Ovary (tissue), 7 donors: ENCODE measurements at regions not wholly inside any gene's neighbourhood (a gene's known extent, or its start where the extent isn't known, plus 50 kb on each side); places are given as distances from the start of the nearest gene placed in this dataset.

Experiments
- DNase-seq, 5 donors: peaks; one replicate each; pipeline ENCODE4 v3.0.0-alpha.2; 2019 to 2020
- H3K27ac ChIP-seq, 2 donors: fragments of 200-600 bp; one replicate each; pipeline versions ENCODE4 v1.5.1 to v1.8.0; 2019 to 2022
- H3K27me3 ChIP-seq: fragments of 200-600 bp; one replicate; pipeline ENCODE4 v1.8.0; 2022
- H3K36me3 ChIP-seq: fragments of 200-600 bp; sonication (generic); one replicate; pipeline ENCODE4 v1.5.1; 2019
- H3K4me1 ChIP-seq: one replicate; pipeline ENCODE4 v1.8.1; 2013; ENCODE audit warnings: mild to moderate bottlenecking, moderate library complexity; ENCODE audit not compliant: insufficient read depth
- H3K4me3 ChIP-seq: fragments of 200-600 bp; sonication (generic); one replicate; pipeline ENCODE4 v1.5.1; 2017
- H3K9me3 ChIP-seq, 2 donors: fragments of 200-600 bp in 1 of 2; sonication (generic) in 1 of 2; one replicate each; pipeline versions ENCODE4 v1.5.1 to v1.8.1; 2013 to 2019; ENCODE audit warnings: mild to moderate bottlenecking in 1 of 2, moderate library complexity in 1 of 2
- EP300 ChIP-seq: sonication (generic); formaldehyde crosslinking; IDR thresholded peaks from one replicate; pipeline ENCODE4 v1.6.1; 2017; ENCODE audit warnings: antibody characterized with exemption
- POLR2A ChIP-seq: fragments of 450-650 bp; IDR thresholded peaks from one replicate; pipeline ENCODE4 v1.6.1; 2017; ENCODE audit warnings: antibody characterized with exemption, mild to moderate bottlenecking, moderate library complexity
- WGBS, 3 donors: extraction: QIAGEN DNeasy Blood & Tissue Kit in 1 of 3; methylation state at CpG; one replicate each; pipeline versions ENCODE4 v1.1.5 to v1.1.7; 2013 to 2017; 5-methylcytosine and 5-hydroxymethylcytosine counted together
- intact Hi-C, 4 donors: fragments of 100-400 bp; cut with DNase I; formaldehyde crosslinking; loops; one replicate each; pipeline versions ENCODE4 v1.11.0 to v1.15.1; 2022 to 2023
- TF ChIP-seq, protein P1 (sequence below), 3 donors: fragments of 450-650 bp in 2 of 3; fragments of 200-600 bp in 1 of 3; IDR thresholded peaks; one replicate each; pipeline versions ENCODE4 v1.5.1 to v1.8.0; 2016 to 2022; ENCODE audit warnings: antibody characterized with exemption in 3 of 3, mild to moderate bottlenecking in 1 of 3
- donor health status: DM: no; HTN: no; CAD: no; lungs with moderate emphysema.
- donor health status: DM: no; HTN: no; CAD: no.
- donor health status: Bipolar disorder and iron deficiency.
- donor health status: DM: no; HTN: no; CAD: no.
- donor health status: DM: yes; HTN: yes; CAD: no.

DNA sequence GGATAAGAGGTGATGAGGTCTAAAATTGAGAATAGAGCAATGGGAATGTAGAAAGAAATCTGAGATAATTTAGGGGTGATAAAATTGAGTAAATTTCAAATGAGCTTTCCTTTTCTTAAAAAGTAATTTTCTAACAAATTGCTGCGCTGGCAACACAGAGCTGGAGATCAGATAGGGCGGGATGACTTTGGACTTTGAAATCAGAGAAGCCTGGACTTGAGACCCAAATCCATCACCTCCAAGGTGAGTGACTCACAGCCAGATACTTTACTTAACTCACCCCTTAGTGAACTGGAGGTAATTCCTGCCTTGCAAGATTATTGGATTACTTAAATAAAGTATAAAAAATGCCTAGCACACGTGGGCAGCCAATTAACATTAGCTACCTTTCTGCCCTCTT is 80.8 kb downstream of the P2RY1 start:
- H3K36me3 ChIP-seq, result no peaks in the 10 kb centered on the region
- H3K4me1 ChIP-seq, result no peaks in the 10 kb centered on the region
- no peak overlapping the region for H3K27ac ChIP-seq
- H3K27me3 ChIP-seq, result no peaks in the 10 kb centered on the region
- 61 to 75% (median 62%) methylated on average over 3 of the region's 3 CpGs for WGBS, 3 donors
- intact Hi-C loops, result no loop called here
- H3K9me3 ChIP-seq, result no peaks in the 10 kb centered on the region
- TF ChIP-seq EP300 (no peak), POLR2A (no peak)
- TF ChIP-seq, protein P1, sequence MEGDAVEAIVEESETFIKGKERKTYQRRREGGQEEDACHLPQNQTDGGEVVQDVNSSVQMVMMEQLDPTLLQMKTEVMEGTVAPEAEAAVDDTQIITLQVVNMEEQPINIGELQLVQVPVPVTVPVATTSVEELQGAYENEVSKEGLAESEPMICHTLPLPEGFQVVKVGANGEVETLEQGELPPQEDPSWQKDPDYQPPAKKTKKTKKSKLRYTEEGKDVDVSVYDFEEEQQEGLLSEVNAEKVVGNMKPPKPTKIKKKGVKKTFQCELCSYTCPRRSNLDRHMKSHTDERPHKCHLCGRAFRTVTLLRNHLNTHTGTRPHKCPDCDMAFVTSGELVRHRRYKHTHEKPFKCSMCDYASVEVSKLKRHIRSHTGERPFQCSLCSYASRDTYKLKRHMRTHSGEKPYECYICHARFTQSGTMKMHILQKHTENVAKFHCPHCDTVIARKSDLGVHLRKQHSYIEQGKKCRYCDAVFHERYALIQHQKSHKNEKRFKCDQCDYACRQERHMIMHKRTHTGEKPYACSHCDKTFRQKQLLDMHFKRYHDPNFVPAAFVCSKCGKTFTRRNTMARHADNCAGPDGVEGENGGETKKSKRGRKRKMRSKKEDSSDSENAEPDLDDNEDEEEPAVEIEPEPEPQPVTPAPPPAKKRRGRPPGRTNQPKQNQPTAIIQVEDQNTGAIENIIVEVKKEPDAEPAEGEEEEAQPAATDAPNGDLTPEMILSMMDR (IDR thresholded peaks at IDR 0.05), result no peak
- H3K4me3 ChIP-seq, result no peak overlapping the region
- no peak for DNase-seq

DNA sequence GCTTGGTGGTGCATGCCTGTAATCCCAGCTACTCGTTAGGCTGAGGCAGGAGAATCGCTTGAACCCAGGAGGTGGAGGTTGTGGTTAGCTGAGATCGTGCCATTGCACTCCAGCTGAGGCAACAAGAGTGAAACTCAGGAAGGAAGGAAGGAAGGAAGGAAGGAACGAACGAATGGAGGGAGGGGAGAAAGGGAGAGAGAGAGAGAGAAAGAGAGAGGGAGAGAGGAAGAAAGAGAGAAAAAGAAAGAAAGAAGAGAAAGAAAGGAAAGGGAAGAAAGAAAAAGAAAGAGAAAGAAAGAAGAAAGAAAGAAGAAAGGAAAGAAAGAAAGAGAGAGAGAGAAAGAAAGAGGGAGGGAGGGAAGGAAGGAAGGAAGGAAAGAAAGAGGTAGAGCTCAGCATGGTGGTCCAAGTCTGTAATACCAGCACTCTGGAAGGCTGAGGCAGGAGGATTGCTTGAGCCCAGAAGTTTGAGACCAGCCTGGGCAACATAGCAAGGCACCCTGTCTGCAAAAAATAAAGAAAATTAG is 81.9 kb downstream of the P2RY1 start:
- DNase-seq, result no peak
- no peak overlapping the region for H3K4me3 ChIP-seq
- 91 to 93% (median 92%) methylated on average over 5 of the region's 5 CpGs for WGBS, 3 donors

DNA sequence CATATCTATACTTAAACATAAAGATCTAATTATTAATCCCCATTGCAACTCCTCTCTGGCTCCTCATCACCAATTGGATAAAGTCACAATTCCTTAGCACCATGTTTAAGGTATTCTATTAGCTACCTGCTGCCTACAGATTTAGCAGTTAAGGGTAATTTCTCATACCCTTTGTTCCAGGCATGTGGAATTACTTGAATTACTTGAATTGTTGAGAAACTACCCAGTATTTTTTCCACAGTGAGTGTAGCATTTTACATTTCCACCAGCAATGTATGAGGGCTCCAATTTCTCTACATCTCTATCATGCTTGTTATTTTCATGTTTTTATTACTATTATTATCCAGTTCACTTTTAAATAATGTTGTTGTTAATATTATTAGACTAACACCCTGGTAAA is 86.4 kb downstream of the P2RY1 start:
- Histone ChIP-seq H3K36me3 (no peaks in the 10 kb centered on the region), H3K27ac (no peak overlapping the region), H3K9me3 (no peaks in the 10 kb centered on the region), H3K4me3 (no peak overlapping the region), H3K27me3 (no peaks in the 10 kb centered on the region), H3K4me1 (no peaks in the 10 kb centered on the region)
- intact Hi-C loops, result no loop called here
- TF ChIP-seq EP300 (no peak), POLR2A (no peak)
- TF ChIP-seq, protein P1 (IDR thresholded peaks at IDR 0.05), result no peak
- no peak for DNase-seq

More for the DNA sequence above, 81.9 kb downstream of the P2RY1 start:
- no peaks in the 10 kb centered on the region for H3K27me3 ChIP-seq
- no peak for TF ChIP-seq POLR2A
- no peak for TF ChIP-seq EP300
- H3K4me1 ChIP-seq, result no peaks in the 10 kb centered on the region
- H3K36me3 ChIP-seq, result no peaks in the 10 kb centered on the region
- no peak overlapping the region for H3K27ac ChIP-seq
- intact Hi-C loops, result no loop called here
- H3K9me3 ChIP-seq, result no peaks in the 10 kb centered on the region

DNA sequence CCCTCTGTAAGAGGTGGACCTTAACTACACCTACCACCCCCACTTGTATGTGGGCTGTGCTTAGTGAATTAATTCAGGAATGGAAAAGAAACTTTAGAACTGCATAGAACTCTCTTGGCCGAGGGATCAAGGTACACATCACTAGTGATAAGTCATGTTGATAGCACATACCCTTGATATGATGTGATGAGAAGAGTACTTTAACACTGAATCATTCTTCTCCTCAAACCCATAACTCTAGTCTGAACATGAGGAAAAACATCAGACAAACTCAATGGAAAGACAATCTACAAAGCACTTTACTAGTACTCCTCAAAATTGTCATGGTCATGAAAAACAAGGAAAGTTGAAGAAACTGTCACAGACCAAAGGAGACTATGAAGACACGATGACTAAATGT is 87.6 kb downstream of the P2RY1 start:
- Histone ChIP-seq H3K4me3 (no peak overlapping the region), H3K36me3 (no peaks in the 10 kb centered on the region), H3K27me3 (no peaks in the 10 kb centered on the region), H3K9me3 (no peaks in the 10 kb centered on the region), H3K27ac (no peak overlapping the region), H3K4me1 (no peaks in the 10 kb centered on the region)
- intact Hi-C loops, result no loop called here
- no peak for DNase-seq
- 82 to 93% (median 92%) methylated on average over 2 of the region's 2 CpGs for WGBS, 3 donors
- TF ChIP-seq, protein P1 (IDR thresholded peaks at IDR 0.05), result no peak
- TF ChIP-seq POLR2A (no peak), EP300 (no peak)

DNA sequence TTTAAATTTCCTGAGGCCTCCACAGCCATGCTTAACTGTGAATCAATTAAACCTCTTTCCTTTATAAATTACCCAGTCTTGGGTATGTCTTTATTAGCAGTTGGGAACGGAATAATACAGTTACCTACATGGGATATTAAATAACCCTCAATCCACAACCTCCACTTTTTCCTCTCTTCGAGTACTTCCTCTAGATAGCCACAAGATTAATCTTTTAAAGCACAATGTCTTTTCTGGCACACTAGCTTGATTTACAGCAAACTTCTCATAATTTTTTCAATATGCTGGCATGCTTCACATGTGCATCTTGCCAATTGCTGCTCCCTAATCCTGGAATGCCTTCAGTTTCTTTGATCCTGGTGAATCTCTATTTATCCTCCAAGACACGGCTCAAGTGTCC is 92.2 kb downstream of the P2RY1 start:
- intact Hi-C loops, result no loop called here
- DNase-seq, result no peak
- Histone ChIP-seq H3K9me3 (no peaks in the 10 kb centered on the region), H3K4me1 (no peaks in the 10 kb centered on the region), H3K27ac (no peak overlapping the region), H3K4me3 (no peak overlapping the region), H3K27me3 (no peaks in the 10 kb centered on the region), H3K36me3 (no peaks in the 10 kb centered on the region)
- TF ChIP-seq, protein P1 (IDR thresholded peaks at IDR 0.05), result no peak
- TF ChIP-seq EP300 (no peak), POLR2A (no peak)
- WGBS, 3 donors, result 58 to 79% (median 72%) methylated on average over 3 of the region's 3 CpGs
